HL-60/S4 treated with retinoic acid at 250 ng/mL for 4 days and 3 days (cell line): ENCODE measurements at regions not wholly inside any gene's neighbourhood (a gene's known extent, or its start where the extent isn't known, plus 50 kb on each side); places are given as distances from the start of the nearest gene placed in this dataset.

Experiments
- in situ Hi-C: fragments of 300-500 bp; cut with MboI; formaldehyde crosslinking; loops from 2 replicates; pipeline ENCODE4 v1.7.0; 2022; ENCODE audit warnings: low sequenced_read_pairs

DNA sequence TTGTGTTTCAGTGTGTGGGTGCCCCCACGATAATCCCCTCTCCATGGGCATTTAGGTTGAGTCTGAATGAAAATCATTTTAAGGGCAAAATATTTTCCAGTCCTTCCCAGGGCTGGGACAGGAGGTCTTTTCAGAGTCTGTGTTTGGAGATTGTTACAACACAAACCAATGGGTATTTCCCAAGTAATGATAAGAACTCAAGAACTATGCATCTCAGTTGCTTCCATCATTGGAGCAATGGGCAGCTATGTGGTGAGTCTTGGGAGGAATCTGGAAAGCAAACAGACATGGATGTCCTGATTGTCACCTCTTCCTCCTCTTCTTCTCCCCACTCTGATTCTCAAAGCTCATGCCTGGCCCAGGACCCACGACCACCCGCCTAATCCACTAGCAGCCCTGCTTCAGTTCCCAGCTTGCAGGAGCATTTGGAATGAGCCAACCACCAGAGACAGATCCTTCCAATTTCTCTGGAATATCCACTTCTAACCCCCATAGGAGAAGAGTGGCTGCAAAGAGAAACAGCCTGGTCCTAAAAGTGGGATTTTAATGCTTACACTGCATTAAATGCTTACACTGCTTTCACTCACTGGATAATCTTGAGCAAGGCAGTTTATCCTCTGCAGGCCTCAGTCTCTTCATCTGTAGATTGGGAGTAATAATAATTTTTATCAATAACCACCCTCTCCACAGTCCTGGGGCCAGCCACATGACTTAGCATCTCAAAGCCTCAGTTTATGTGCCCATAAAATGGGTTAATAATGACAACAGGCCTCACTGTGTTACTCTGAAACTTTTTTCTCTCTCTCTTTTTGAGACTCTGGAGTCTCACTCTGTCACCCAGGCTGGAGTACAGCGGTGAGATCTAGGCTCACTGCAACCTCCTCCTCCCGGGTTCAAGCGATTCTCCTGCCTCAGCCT is 404.3 kb downstream of the MN1 start:
- in situ Hi-C loops = no loop called here

GRCh38 chr22:27397954-27398342 is 403.6 kb downstream of the MN1 start:
- in situ Hi-C loops = no loop called here

GRCh38 chr22:27399161-27399560 is 402.4 kb downstream of the MN1 start:
- in situ Hi-C loops = no loop called here

- in situ Hi-C loops = no loop called here
These were observed 400.7 kb downstream of the MN1 start for GRCh38 chr22:27400811-27401210.

DNA sequence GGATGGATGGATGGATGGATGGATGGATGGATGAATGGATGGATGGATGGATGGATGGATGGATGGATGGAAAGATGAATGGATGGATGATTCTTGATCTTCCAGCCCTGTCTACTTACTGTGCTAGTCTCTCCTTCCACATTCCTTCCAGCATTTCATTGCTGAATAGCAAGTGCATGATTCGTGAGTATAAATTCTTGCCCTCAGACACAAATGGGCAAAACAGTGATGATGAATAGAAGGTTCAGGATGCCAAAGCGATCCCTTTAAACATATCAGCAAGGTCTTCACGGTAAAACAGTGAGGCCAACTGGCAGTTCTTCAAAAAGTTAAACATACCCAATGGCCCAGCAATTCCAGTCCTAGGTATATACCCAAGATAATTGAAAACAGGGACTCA is 400.2 kb downstream of the MN1 start:
- in situ Hi-C loops = no loop called here

GRCh38 chr22:27404441-27404840 is 397.1 kb downstream of the MN1 start:
- in situ Hi-C loops = no loop called here

DNA sequence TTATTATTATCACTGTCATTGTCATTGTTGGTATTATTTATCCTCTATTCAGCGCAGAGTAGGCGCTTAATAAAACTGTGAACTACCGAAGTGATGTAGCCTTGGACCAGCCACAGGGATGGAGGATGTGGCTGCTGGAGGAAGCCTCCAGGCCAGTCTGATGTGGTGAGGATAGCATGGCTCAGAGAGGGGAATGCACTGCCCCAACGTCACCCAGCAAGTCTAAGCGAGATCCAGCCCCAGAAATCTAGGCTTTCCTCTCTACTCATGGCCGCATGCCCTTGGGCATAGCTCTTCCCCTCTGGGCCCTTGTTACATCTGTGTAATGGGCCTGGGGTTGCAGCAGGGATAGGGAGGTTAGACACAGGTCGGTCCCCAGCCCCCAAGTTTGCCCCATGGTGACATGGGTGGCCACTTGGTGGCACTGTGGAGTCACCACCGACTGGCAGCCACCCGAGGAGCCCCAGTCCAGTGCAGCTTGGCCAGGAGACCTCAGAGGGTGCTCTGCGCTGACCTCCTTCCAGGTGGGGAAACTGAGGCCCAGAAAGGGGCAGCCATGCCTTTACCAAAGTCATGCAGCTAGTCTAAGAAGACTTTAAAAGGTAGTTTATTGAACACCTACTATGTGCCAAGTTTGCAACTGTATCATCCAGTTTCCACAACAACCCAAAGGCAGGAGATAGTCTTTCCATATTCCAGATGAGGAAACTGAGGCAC is 395.7 kb downstream of the MN1 start:
- in situ Hi-C loops = no loop called here

- in situ Hi-C loops = no loop called here
These were observed 395.1 kb downstream of the MN1 start for GRCh38 chr22:27406389-27406861.

- in situ Hi-C loops = no loop called here
These were observed 394.1 kb downstream of the MN1 start for GRCh38 chr22:27407369-27407985.

DNA sequence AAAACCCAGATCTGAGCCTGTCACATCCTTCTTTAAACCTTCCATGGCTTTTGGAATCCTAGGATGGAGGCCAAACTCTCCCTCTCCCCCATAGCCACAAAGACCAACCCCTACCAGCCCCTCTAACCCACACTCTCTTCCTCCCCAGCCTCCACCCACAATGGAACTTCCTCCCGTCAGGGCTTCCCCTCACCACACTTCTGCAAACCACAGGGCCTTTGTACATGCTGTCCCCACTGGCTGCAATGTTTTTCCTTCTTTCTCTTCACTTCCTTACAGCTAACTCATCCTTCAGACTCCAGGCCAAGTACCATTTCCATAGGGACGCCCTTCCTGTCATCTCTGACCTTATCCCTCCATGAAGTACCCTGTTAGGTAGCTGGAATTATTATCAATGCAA is 393.5 kb downstream of the MN1 start:
- in situ Hi-C loops = no loop called here

- in situ Hi-C loops = no loop called here
These were observed 392.3 kb downstream of the MN1 start for GRCh38 chr22:27409299-27409698.

DNA sequence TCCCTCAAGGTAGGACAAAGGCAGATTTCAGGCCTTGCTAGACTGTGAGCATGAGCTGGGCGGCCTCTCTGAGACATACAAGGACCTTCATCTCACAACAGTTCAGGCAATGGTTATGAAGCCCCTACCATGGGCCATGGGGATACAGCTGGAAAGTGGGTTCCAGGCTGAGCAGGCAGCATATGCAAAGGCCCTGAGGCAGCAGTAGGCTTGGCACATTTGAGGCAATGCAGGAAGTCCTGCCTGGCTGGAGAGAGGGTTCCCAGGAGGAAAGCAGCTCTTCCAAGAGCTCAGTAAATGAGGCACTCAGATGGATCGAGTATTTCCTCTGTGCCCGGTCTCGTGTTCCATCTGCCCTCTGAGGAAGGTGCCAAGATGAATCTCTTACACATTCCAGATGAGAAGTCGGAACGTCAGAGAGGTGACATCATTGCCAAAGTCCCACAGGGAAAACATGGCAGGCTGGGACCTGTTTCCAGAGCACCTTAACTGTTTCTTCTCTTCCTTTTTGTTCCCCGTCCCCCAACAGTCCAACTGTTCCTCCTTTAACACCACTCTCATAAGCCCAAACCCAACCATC is 388.6 kb downstream of the MN1 start:
- in situ Hi-C loops = no loop called here

DNA sequence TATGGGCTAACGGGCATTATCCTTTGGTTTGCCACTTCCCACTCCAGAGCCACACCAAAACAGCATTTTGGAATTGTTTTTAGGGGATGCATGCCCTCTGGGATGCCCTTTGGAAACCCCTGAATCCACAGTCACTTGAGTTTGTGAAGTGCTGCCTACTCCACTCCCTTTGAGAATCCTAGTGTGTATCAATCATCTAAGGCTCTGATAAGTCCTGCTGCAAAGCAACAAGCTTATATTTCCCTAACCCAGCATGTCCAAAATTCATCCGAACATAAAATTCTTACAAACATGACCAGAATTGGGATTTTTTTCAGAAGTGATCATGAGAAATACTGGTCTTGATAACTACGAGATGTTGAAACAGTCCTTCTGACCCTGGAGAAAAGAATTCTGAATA is 387.9 kb downstream of the MN1 start:
- in situ Hi-C loops = no loop called here

- in situ Hi-C loops = no loop called here
These were observed 384.8 kb downstream of the MN1 start for GRCh38 chr22:27416511-27417420.

DNA sequence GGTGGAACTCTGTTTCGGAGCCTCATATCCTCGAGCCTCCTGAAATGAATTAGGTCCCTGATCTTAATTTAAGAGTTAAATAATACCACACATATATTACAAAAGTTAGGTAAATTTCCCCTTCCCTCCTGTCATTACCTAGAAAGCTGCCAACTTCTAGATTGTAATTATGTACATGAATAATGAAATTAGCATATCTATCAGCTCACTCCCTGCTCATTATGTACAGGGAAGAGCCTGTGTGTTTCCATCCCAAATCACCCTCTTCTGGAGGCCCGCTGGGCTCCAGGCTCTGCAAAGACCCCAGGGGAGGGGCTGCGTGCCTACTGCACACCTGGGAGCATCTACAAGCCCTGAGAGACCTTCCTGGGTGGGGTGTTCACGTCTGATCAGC is 384.1 kb downstream of the MN1 start:
- in situ Hi-C loops = no loop called here

DNA sequence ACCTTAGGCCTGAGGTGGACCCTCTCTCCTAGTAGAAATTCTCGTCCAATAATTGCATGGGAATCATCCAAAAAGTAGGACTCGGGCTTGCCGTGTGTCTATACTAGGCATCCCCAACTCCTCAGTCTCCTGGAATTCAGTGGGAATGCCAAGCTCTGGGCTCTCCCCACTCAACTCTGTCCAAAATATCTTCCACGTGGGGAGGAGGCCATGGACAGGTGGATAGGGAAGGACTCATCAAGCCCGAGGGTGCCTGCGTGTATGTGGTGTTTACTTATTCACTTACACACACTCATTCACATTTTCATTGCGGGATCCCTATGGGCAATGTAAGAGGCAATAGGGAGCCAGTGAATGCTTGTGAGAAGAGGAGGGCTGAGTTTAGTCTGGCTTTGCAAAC is 383.3 kb downstream of the MN1 start:
- in situ Hi-C loops = no loop called here

DNA sequence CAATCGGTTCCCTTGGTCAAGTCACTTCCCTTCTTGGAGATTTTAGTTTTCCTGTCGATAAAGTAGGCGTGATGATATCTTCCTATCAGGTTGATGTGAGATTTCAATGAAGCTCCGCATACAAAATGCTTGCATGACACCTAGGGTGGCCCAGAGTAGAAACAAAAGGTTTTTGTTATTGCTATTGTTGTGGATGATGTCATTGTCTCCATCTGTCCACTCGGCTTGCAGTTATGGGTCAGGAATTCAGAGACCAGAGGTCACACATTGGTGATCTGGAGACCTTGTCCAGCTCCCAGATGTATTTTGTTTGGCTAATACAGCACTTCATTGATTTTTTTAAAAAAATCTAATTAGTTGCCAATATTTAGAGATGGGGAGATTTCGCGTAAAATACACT is 382.1 kb downstream of the MN1 start:
- in situ Hi-C loops = no loop called here

GRCh38 chr22:27420195-27420816 is 381.2 kb downstream of the MN1 start:
- in situ Hi-C loops = no loop called here

DNA sequence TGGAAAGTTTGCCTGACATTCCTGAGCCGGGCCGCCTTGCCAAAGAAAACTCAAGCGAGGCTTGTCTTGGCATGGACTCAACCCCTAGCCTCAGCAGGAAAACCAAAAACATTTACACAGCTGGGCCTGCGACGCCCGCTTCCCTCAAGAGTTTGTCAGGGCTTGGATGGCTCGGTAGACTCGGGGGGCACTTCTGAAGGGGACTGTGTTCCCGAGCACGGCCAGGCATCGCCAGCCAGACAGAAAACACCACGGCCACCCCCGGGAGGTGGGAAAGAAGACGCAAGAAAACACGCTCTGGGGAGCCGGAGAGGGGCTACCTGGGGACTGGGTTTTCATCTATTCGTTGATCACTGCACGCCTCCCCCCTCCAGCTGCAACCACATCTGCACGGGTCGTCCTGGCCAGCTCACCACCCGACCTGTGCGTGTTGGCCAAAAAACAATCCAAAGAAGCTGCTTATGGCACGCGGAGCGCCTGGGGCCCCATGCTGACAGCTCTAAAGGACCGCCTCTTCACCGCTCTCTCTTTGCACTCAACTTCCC is 380.7 kb downstream of the MN1 start:
- in situ Hi-C loops = no loop called here

DNA sequence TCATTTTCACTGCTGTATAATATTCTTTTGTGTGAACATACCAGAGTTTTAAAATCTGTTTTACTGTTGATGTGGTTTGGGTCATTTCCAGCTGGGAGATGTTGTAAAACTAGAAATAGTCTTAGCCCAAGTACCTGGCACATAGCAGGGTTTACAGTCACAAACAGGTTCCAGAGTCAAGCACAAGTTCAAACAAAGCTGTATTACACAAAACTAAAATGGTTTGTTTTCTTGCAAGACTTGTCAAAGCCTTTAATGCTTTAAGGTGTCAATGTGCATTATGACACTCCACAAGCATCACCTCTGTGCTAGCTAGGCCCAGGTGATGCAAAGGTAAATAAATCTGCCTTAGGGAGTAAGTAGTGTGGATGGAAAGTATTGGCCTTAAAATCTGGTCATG is 379.1 kb downstream of the MN1 start:
- in situ Hi-C loops = no loop called here
